ENCODE measurements at regions not wholly inside any gene's neighbourhood (a gene's known extent, or its start where the extent isn't known, plus 50 kb on each side); places are given as distances from the start of the nearest gene placed in this dataset.

- no peak for DNase-seq
Observed at GRCh38 chr1:22288593-22289241, 145.8 kb upstream of the WNT4 start.

- no peak for DNase-seq
Observed at GRCh38 chr1:22289307-22289995, 146.6 kb upstream of the WNT4 start.

GRCh38 chr1:22290157-22290556, 147.3 kb upstream of the WNT4 start:
- no peak for DNase-seq

- no peak for DNase-seq
Observed at GRCh38 chr1:22290611-22291010, 147.7 kb upstream of the WNT4 start.

- no peak for DNase-seq
Observed at GRCh38 chr1:22291057-22291456, 148.2 kb upstream of the WNT4 start.

GRCh38 chr1:22291494-22291893, 148.6 kb upstream of the WNT4 start:
- DNase-seq = no peak

- DNase-seq = no peak
Observed at GRCh38 chr1:22292011-22292788, 149.3 kb upstream of the WNT4 start.

- no peak for DNase-seq
Observed at GRCh38 chr1:22295396-22295795, 152.5 kb upstream of the WNT4 start.

GRCh38 chr1:22295856-22296255, 153.0 kb upstream of the WNT4 start:
- DNase-seq = no peak

GRCh38 chr1:22296701-22297591, 154.0 kb upstream of the WNT4 start:
- no peak for DNase-seq

- no peak for DNase-seq
Observed at GRCh38 chr1:22297999-22298398, 153.7 kb upstream of the ZBTB40 start.

- DNase-seq = no peak
Observed at GRCh38 chr1:22303816-22304215, 147.8 kb upstream of the ZBTB40 start.

GRCh38 chr1:22309572-22309971, 142.1 kb upstream of the ZBTB40 start:
- no peak for DNase-seq

- DNase-seq = no peak
Observed at GRCh38 chr1:22311461-22311860, 140.2 kb upstream of the ZBTB40 start.

GRCh38 chr1:22313321-22313720, 138.3 kb upstream of the ZBTB40 start:
- DNase-seq = no peak

GRCh38 chr1:22314706-22315105, 136.9 kb upstream of the ZBTB40 start:
- no peak for DNase-seq

GRCh38 chr1:22315315-22316078, 136.2 kb upstream of the ZBTB40 start:
- DNase-seq = no peak

- peak; percentile 9 for DNase-seq
Observed at GRCh38 chr1:22317231-22317919, 134.3 kb upstream of the ZBTB40 start.

- DNase-seq = no peak
Observed at GRCh38 chr1:22317920-22318243, 133.8 kb upstream of the ZBTB40 start.

- no peak for DNase-seq
Observed at GRCh38 chr1:22318279-22318981, 133.2 kb upstream of the ZBTB40 start.

GRCh38 chr1:22319608-22320007, 132.0 kb upstream of the ZBTB40 start:
- no peak for DNase-seq

Data from activated CD4-positive, alpha-beta T cell treated with anti-CD3 and anti-CD28 coated beads, Interleukin-10, Interleukin-2, amounts not matched to agents 100 ng/mL and 50 ng/mL, durations not matched to agents 16 hours and 8 hours (primary cell).